Kidney (tissue), 13 donors: ENCODE measurements at regions not wholly inside any gene's neighbourhood (a gene's known extent, or its start where the extent isn't known, plus 50 kb on each side); places are given as distances from the start of the nearest gene placed in this dataset.
"Not testable (repeated sequence)": the region's sequence is repeated elsewhere in the genome, so short reads cannot be mapped to it uniquely, and the experiment has no call there.

Source experiments
- DNase-seq, 5 donors: peaks; one replicate each; pipeline ENCODE4 v3.0.0-alpha.2; 2013 to 2020
- FAIRE-seq: peaks from 2 replicates; lab custom pipeline; 2012; peaks lifted over from hg19 to GRCh38; lab: Jason Lieb, UNC
- H3K27ac ChIP-seq, 2 donors: one replicate each; pipeline ENCODE4 v1.7.0; 2013; ENCODE audit warnings: low read depth in 2 of 2, low read length in 2 of 2, inconsistent platforms in 1 of 2
- H3K27me3 ChIP-seq: one replicate; pipeline ENCODE4 v1.7.1; 2013; ENCODE audit warnings: low read length, inconsistent platforms; ENCODE audit not compliant: control insufficient read depth, insufficient read depth
- H3K36me3 ChIP-seq, 3 donors: one replicate each; pipeline versions ENCODE4 v1.7.0 to v1.7.1; 2013; ENCODE audit warnings: low read length in 3 of 3, control low read depth in 1 of 3, inconsistent platforms in 1 of 3; ENCODE audit not compliant: insufficient read depth in 3 of 3, control insufficient read depth in 2 of 3
- H3K4me1 ChIP-seq, 3 donors: one replicate each; pipeline versions ENCODE4 v1.7.0 to v1.7.1; 2013; ENCODE audit warnings: low read length in 3 of 3, inconsistent platforms in 1 of 3, low read depth in 1 of 3; ENCODE audit not compliant: control insufficient read depth in 2 of 3, insufficient read depth in 2 of 3
- H3K4me3 ChIP-seq, 3 donors: one replicate each; pipeline versions ENCODE4 v1.7.0 to v1.8.1; 2013; ENCODE audit warnings: low read length in 3 of 3, control low read depth in 1 of 3, inconsistent platforms in 1 of 3
- H3K9ac ChIP-seq, 3 donors: one replicate each; pipeline versions ENCODE4 v1.7.0 to v1.7.1; 2013; ENCODE audit warnings: low read length in 3 of 3, control low read depth in 1 of 3, inconsistent platforms in 1 of 3
- H3K9me3 ChIP-seq, 3 donors: one replicate each; pipeline versions ENCODE4 v1.7.0 to v1.7.1; 2013; ENCODE audit warnings: low read length in 3 of 3, control low read depth in 1 of 3, inconsistent platforms in 1 of 3; ENCODE audit not compliant: control insufficient read depth in 2 of 3, insufficient read depth in 1 of 3
- intact Hi-C: fragments of 100-400 bp; cut with DNase I; formaldehyde crosslinking; loops from one replicate; pipeline ENCODE4 v1.11.1; 2022
- TF ChIP-seq, protein P1 (sequence below): IDR thresholded peaks from 3 replicates; pipeline ENCODE4 v1.5.1; 2012; ENCODE audit warnings: mild to moderate bottlenecking, moderate library complexity, borderline replicate concordance; ENCODE audit not compliant: insufficient read depth; ENCODE audit errors: extremely low read depth
- donor health status: control.
- donor health status: control.
- donor health status: control.
- donor health status: control.
- donor health status: control.
- donor health status: DM: yes; HTN: yes; CAD: no.
- donor health status: Normal renal cell carcinoma (clear cell type).

DNA sequence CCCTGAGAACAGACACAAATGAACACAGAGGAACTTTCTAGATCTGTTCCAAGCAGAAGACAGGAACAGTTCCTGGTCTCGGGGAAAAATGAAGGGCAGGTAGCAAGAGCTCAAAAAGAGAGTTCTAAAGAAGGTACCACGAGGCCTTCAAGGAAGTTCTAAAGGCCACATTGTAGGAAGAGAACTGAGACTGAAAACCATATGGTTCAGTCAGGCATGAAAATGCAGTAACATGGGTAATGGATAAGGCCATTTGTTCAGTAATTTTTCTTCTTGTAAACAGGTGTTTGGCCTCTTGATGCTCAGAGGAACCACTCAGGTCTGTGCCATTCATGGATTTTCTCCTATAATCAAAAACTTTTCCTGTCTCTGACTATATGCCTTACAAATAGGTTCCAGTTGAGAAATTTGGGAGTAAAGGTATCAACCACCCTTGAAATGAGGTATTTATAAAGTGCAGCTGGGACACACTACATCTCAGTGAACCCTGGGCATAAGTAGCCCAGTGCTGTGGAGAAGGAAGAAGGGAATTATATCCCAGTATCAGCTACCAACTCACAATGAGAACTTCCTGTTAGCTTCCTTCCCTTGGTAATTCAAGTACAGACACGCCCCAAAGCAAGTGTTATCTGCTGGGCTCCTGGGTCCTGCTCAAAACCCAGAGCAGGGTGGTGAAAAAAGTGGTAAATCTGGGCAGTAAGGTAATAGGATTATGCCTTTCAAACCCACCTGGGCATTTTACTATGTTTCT, 277.9 kb downstream of the KLHL13 start:
- no peaks in the 10 kb centered on the region for H3K9me3 ChIP-seq
- TF ChIP-seq, protein P1, sequence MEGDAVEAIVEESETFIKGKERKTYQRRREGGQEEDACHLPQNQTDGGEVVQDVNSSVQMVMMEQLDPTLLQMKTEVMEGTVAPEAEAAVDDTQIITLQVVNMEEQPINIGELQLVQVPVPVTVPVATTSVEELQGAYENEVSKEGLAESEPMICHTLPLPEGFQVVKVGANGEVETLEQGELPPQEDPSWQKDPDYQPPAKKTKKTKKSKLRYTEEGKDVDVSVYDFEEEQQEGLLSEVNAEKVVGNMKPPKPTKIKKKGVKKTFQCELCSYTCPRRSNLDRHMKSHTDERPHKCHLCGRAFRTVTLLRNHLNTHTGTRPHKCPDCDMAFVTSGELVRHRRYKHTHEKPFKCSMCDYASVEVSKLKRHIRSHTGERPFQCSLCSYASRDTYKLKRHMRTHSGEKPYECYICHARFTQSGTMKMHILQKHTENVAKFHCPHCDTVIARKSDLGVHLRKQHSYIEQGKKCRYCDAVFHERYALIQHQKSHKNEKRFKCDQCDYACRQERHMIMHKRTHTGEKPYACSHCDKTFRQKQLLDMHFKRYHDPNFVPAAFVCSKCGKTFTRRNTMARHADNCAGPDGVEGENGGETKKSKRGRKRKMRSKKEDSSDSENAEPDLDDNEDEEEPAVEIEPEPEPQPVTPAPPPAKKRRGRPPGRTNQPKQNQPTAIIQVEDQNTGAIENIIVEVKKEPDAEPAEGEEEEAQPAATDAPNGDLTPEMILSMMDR: no peak
- H3K4me1 ChIP-seq: no peaks in the 10 kb centered on the region
- no peaks in the 10 kb centered on the region for H3K27me3 ChIP-seq
- intact Hi-C loops: no loop called here
- DNase-seq: no peak
- no peaks in the 10 kb centered on the region for H3K36me3 ChIP-seq
- H3K4me3 ChIP-seq: no peak overlapping the region
- no peak overlapping the region for H3K27ac ChIP-seq
- no peak overlapping the region for H3K9ac ChIP-seq
- no peak for FAIRE-seq

DNA sequence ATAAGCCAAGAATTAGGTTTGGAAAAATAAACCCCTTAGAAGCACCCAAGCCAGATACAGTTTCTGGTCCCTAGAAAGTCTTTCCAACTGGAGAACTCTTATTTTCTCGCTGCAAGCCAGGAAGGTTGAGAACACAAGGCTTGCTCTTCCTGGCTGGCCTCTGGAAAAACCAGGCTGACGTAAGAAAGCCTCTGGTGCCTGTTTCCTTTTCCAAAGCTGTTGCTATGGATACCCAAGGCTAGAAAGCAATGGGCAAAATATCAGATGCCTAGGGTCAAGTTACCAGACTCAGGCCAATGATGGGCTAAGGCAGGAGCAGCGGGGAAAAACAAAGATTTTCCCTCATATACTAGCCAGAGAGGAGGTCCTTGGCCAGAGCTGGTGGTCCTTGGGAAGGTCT, 281.6 kb downstream of the KLHL13 start:
- intact Hi-C loops: no loop called here
- peak in 2 of 5 donors; percentile 3 to 26 for DNase-seq
- H3K27ac ChIP-seq: no peak overlapping the region
- no peak for FAIRE-seq
- no peak overlapping the region for H3K4me3 ChIP-seq
- TF ChIP-seq, protein P1: no peak
- H3K9me3 ChIP-seq: no peaks in the 10 kb centered on the region
- no peaks in the 10 kb centered on the region for H3K27me3 ChIP-seq
- no peak overlapping the region for H3K9ac ChIP-seq
- H3K36me3 ChIP-seq: no peaks in the 10 kb centered on the region
- H3K4me1 ChIP-seq: no peaks in the 10 kb centered on the region

DNA sequence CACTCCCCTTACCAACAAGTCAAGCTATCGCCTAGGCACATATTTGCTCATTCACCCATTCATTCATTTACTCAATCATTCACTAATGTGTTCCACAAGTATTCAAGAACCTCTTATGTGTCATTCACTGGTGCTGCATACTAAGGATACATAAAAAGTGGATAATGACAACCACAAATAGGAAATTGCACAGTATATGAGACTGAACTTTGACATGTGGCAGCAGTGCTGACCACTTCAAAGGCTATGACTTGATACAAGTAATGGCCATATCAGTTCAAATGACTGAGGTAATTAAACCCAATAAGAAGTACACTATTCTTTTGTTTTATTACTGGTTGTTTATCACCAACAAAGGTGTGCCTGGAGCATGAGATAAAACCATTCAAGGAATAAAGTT, 282.5 kb downstream of the KLHL13 start:
- intact Hi-C loops: no loop called here
- Histone ChIP-seq H3K4me3 (no peak overlapping the region), H3K27me3 (no peaks in the 10 kb centered on the region), H3K9me3 (no peaks in the 10 kb centered on the region), H3K9ac (no peak overlapping the region), H3K36me3 (no peaks in the 10 kb centered on the region), H3K27ac (no peak overlapping the region), H3K4me1 (no peaks in the 10 kb centered on the region)
- FAIRE-seq (no peak), DNase-seq (no peak)
- TF ChIP-seq, protein P1: no peak

DNA sequence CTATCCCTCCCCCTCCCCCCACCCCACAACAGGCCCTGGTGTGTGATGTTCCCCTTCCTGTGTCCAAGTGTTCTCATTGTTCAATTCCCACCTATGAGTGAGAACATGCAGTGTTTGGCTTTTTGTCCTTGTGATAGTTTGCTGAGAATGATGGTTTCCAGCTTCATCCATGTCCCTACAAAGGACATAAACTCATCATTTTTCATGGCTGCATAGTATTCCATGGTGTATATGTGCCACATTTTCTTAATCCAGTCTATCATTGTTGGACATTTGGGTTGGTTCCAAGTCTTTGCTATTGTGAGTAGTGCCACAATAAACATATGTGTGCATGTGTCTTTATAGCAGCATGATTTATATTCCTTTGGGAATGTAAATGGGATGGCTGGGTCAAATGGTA, 295.1 kb downstream of the KLHL13 start:
- H3K9ac ChIP-seq, H3K4me1 ChIP-seq, H3K4me3 ChIP-seq, H3K27me3 ChIP-seq, intact Hi-C loops, DNase-seq, H3K36me3 ChIP-seq, FAIRE-seq, H3K9me3 ChIP-seq, H3K27ac ChIP-seq: not testable (repeated sequence)
